ENCODE measurements at regions not wholly inside any gene's neighbourhood (a gene's known extent, or its start where the extent isn't known, plus 50 kb on each side); places are given as distances from the start of the nearest gene placed in this dataset.

GRCh38 chr3:64901986-64902516, 214.3 kb upstream of the ADAMTS9 start:
- no peak for TF ChIP-seq CTCF (IDR thresholded peaks at IDR 0.05; ENCODE audit: insufficient read depth, low read length)
- TF ChIP-seq SPI1 (IDR thresholded peaks at IDR 0.05; ENCODE audit: borderline replicate concordance, low read depth) = no peak
- no peak for TF ChIP-seq POLR2AphosphoS5 (IDR thresholded peaks at IDR 0.05; ENCODE audit: low read depth)
- no peak for TF ChIP-seq GABPA (IDR thresholded peaks at IDR 0.05; ENCODE audit: low read depth)
- no peak for TF ChIP-seq REST (IDR thresholded peaks at IDR 0.05; ENCODE audit: insufficient replicate concordance, low read depth)

Measured in HL-60 (cell line).